GM12864 (cell line): ENCODE measurements at regions not wholly inside any gene's neighbourhood (a gene's known extent, or its start where the extent isn't known, plus 50 kb on each side); places are given as distances from the start of the nearest gene placed in this dataset.

ENCODE experiments used
- DNase-seq: peaks from one replicate; pipeline ENCODE4 v3.0.0-alpha.2; 2011; ENCODE audit warnings: low read depth
- H3K4me3 ChIP-seq: 2 replicates; pipeline ENCODE4 v1.5.1; 2011; ENCODE audit warnings: mild to moderate bottlenecking, low read depth, low read length, control low read depth
- TF ChIP-seq, protein P1 (sequence below): IDR thresholded peaks from 2 replicates; pipeline ENCODE4 v1.5.1; 2011; ENCODE audit warnings: low read depth, mild to moderate bottlenecking, moderate library complexity, low read length, control low read depth, inconsistent platforms; ENCODE audit errors: missing control alignments

DNA sequence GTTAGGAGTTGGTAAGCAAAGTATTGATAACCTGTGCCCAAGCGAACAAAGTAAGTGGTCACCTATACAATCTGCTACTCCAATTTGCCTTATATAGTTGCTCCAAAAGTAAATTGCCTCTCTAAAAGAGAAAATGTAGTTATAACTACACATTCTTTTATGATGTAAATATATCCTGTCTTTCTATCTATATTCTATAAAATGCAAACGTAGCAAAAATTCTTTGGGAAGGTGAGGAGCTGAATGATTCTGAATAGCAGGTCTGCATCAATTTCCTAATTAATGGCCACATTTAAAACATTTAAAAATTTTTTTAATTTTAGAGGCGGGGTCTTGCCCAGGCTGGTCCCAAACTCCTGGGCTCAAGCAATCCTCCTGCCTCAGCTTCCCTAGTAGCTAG is 64.2 kb upstream of the ASIP start:
- TF ChIP-seq, protein P1, sequence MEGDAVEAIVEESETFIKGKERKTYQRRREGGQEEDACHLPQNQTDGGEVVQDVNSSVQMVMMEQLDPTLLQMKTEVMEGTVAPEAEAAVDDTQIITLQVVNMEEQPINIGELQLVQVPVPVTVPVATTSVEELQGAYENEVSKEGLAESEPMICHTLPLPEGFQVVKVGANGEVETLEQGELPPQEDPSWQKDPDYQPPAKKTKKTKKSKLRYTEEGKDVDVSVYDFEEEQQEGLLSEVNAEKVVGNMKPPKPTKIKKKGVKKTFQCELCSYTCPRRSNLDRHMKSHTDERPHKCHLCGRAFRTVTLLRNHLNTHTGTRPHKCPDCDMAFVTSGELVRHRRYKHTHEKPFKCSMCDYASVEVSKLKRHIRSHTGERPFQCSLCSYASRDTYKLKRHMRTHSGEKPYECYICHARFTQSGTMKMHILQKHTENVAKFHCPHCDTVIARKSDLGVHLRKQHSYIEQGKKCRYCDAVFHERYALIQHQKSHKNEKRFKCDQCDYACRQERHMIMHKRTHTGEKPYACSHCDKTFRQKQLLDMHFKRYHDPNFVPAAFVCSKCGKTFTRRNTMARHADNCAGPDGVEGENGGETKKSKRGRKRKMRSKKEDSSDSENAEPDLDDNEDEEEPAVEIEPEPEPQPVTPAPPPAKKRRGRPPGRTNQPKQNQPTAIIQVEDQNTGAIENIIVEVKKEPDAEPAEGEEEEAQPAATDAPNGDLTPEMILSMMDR = no peak
- DNase-seq = no peak
- H3K4me3 ChIP-seq = no peak overlapping the region

DNA sequence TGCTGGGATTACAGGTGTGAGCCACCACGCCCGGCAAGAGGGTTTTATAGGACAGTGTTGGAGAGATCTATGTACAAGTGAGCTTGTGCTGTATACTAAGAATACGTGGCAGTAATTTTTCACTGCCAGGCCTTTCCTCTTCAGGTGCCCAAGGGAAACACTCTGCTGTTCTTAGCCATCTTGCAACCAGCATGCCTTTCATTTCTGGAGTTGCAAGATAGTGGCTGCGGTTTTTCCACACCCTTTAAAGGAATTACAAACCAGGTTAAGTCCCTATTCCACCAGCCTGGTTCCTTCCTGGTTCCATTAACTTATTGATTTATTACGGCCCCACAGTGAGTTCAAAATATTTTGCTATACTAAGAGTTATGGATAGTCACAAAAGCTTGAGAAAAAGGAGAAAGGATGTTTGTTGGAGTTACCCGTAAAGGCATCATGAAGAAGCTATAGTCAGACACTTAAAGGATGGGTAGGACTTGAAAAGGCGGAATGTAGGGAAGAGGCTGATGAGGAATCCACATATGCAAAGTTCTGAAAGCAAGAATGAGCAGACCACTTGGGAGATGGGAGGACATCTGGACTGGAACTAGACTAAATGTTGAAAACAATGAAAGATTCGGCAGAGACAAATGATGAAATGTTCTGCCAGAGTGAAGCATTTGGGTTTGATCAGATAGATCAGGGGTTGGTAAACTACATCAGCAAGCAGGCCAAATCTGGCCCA is 61.4 kb upstream of the ASIP start:
- no peak overlapping the region for H3K4me3 ChIP-seq
- TF ChIP-seq, protein P1 = no peak
- no peak for DNase-seq

DNA sequence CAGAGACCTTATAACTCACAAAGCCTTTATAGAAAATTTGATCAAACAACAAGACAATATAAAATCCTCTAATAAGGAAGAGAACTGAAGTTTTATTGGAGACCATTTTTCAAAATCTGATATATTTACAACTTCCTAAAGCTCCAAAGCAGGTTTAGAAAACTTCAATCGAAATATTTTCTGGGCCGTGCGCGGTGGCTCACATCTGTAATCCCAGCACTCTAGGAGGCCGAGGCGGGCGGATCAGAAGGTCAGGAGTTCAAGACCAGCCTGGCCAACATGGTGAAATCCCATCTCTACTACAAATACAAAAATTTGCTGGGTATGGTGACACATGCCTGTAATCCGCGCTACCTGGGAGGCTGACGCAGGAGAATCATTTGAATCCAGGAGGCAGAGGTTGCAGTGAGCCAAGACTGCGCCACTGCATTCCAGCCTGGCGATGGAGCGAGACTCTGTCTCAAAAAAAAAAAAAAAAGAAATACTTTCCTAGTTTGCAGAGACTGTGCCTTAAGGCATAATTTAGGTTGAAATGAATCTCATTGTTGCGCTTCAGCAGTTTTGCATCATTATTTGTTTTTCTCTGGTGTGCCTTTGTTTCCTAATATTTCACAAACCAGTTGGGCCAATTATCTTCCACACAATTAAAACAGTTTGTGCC is 60.6 kb upstream of the ASIP start:
- no peak overlapping the region for H3K4me3 ChIP-seq
- TF ChIP-seq, protein P1 = no peak
- no peak for DNase-seq

DNA sequence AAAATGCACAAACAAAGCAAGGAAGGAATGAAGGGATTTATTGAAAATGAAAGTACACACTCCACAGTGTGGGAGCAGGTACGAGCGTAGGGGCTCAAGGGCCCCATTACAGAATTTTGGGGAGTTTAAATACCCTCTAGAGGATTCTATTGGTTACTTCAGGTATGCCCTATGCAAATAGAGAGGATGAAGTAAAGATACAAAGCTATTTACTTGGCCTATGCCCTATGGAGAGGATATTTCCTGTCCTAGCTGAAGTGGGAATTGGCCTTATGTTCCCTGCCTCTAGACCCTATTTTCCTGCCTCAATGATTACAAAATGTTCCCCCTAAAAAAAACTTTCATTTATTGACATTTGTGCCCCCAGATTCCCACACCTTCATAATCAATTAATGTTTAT is 59.7 kb upstream of the ASIP start:
- DNase-seq = no peak
- TF ChIP-seq, protein P1 = no peak
- no peak overlapping the region for H3K4me3 ChIP-seq

DNA sequence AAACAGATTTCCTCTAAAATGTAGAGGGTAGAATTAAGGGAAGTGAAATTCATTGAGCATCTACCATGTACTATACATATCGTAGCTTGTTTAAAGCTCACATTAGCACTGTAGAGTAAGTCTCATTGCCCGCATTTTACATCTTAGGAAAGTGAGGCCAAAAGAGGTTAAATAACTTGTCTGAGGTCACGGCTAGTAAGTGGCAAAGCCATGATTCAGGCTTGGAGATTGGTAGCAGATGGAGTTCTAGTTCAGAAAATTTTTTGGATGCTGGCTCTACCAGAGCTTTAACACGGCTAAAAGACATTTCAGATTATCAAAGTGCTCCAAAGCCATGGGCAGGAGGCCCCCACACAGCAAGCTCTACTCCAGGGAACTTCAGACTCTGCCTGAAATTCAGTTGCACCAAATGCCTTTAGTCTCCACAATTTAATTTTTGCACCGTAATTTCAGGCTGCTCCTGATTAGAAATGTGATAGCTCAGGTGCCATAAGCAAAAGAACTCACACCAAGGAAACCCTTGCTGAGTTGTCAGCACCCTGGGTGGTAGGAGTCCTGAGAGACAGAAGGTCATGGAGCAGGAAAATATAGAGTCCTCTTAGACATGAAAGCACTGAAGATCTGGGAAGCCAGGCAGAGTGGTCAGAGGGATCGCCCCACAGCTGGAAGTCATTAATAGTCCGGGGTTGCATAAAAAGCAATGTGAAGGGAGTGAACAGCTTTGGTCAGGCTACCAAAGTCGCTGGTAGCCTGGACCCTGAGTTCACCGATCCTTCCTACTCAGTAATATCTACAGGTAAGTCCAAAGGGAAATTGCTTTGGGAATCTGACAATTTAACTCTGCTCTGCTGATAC is 55.2 kb upstream of the ASIP start:
- no peak overlapping the region for H3K4me3 ChIP-seq
- TF ChIP-seq, protein P1 = no peak
- no peak for DNase-seq

DNA sequence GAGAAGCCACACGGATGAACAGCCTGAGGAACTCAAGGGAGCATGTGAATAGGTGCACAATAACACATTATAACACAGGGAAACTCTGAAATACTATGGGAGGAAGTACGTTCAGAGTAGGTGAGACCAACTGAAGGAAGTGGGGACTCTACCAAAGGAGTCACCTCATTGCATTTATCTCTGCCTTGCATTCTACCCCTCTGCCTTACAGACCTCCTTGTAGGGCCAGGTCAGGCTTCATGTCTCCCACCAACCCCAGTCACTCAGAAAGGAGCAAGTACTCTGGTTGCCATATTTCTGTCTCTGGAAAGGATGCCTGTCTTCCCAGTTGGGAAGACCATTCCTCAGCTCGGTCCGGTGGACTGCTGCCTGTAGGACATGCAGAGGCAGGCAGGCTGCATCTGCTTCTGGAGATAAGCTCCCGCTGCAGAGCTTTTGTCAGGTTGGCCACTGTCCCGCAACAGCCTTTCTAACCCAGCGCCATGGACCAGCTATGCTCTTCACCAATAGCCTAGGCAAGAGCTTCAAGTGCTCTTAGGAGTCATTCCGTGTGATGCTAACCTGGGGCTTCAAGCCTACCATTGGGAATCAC is 51.6 kb upstream of the ASIP start:
- DNase-seq = no peak
- no peak overlapping the region for H3K4me3 ChIP-seq
- TF ChIP-seq, protein P1 = no peak
